CD4-positive, alpha-beta T cell (primary cell): ENCODE measurements at regions not wholly inside any gene's neighbourhood (a gene's known extent, or its start where the extent isn't known, plus 50 kb on each side); places are given as distances from the start of the nearest gene placed in this dataset.

ENCODE experiments used
- ATAC-seq: fragments of 200-7000 bp; cut with Tn5 transposase; one replicate; pipeline ENCODE4 v1.10.0; 2022; ENCODE audit warnings: mild to moderate bottlenecking; ENCODE audit not compliant: poor library complexity
- CTCF ChIA-PET: fragments of 350-600 bp; sonication (Branson Sonifier 250); formaldehyde crosslinking; loops from one replicate; lab custom pipeline; 2021; ENCODE audit warnings: antibody characterized with exemption, inconsistent platforms; lab: Charles Lee
- POLR2A ChIA-PET: fragments of 350-600 bp; sonication (Branson Sonifier 250); formaldehyde crosslinking; loops from one replicate; lab custom pipeline; 2021; ENCODE audit warnings: antibody characterized with exemption, inconsistent platforms; lab: Charles Lee
- DNase-seq, 14 experiments: peaks; one replicate each; pipeline ENCODE4 v3.0.0-alpha.2; 2013 to 2020; ENCODE audit warnings: mixed read lengths in 2 of 14
- H3K27ac ChIP-seq, 2 donors: one replicate each; pipeline versions ENCODE4 v1.5.1 to v1.7.0; 2013; ENCODE audit warnings: low read length in 2 of 2, low read depth in 1 of 2, mild to moderate bottlenecking in 1 of 2
- H3K27me3 ChIP-seq, 2 experiments: 1 replicate in 1 of 2; 2 replicates in 1 of 2; pipeline versions ENCODE4 v1.6.1 to v1.7.0; 2013; ENCODE audit warnings: low read length in 2 of 2, control low read depth in 1 of 2, mild to moderate bottlenecking in 1 of 2, moderate library complexity in 1 of 2; ENCODE audit not compliant: insufficient read depth in 2 of 2, control insufficient read depth in 1 of 2
- H3K36me3 ChIP-seq: one replicate; pipeline ENCODE4 v1.6.1; 2013; ENCODE audit warnings: low read length, control low read depth; ENCODE audit not compliant: insufficient read depth
- H3K4me1 ChIP-seq: one replicate; pipeline ENCODE4 v1.6.1; 2013; ENCODE audit warnings: low read length, control low read depth; ENCODE audit not compliant: insufficient read depth
- H3K4me3 ChIP-seq: one replicate; pipeline ENCODE4 v1.5.1; 2013; ENCODE audit warnings: mild to moderate bottlenecking, low read length, moderate library complexity
- H3K9me3 ChIP-seq, 2 experiments: 1 replicate in 1 of 2; 2 replicates in 1 of 2; pipeline versions ENCODE4 v1.6.1 to v1.7.0; 2013; ENCODE audit warnings: low read length in 2 of 2, mild to moderate bottlenecking in 2 of 2, control low read depth in 1 of 2, moderate library complexity in 1 of 2; ENCODE audit not compliant: control insufficient read depth in 1 of 2, insufficient read depth in 1 of 2
- H3K27ac Mint-ChIP-seq: one replicate; pipeline ENCODE4 v1.8.0; 2020; ENCODE audit warnings: mixed read lengths
- H3K27me3 Mint-ChIP-seq: one replicate; pipeline ENCODE4 v1.8.0; 2021; ENCODE audit warnings: mixed read lengths
- H3K36me3 Mint-ChIP-seq: one replicate; pipeline ENCODE4 v1.8.0; 2021; ENCODE audit warnings: low read depth, mixed read lengths
- H3K4me1 Mint-ChIP-seq: one replicate; pipeline ENCODE4 v1.8.0; 2021; ENCODE audit warnings: low read depth, mixed read lengths
- H3K4me3 Mint-ChIP-seq: one replicate; pipeline ENCODE4 v1.8.0; 2020; ENCODE audit warnings: mild to moderate bottlenecking, mixed read lengths
- H3K9me3 Mint-ChIP-seq: one replicate; pipeline ENCODE4 v1.8.0; 2020; ENCODE audit warnings: mixed read lengths
- CTCF ChIP-seq: fragments of 200-600 bp; IDR thresholded peaks from one replicate; pipeline ENCODE4 v1.8.0; 2022; ENCODE audit warnings: antibody characterized with exemption, mild to moderate bottlenecking
- intact Hi-C, 2 experiments: fragments of 100-400 bp; cut with DNase I in 1 of 2; cut with micrococcal nuclease in 1 of 2; formaldehyde crosslinking; loops; one replicate each; pipeline versions ENCODE4 v1.15.1 to v1.9.0; 2023 to 2025; cut with DNase I, micrococcal nuclease

GRCh38 chr2:204341887-204342276, 203.4 kb upstream of the PARD3B start:
- Histone ChIP-seq H3K27ac (no peak overlapping the region), H3K9me3 (no peaks in the 10 kb centered on the region), H3K4me1 (no peaks in the 10 kb centered on the region), H3K36me3 (no peaks in the 10 kb centered on the region), H3K27me3 (peaks cover 0 to 2% of the 10 kb centered on the region in 2 experiments), H3K4me3 (no peak overlapping the region)
- CTCF ChIA-PET: no interaction called here
- intact Hi-C loops: no loop called here
- H3K4me1 Mint-ChIP-seq: no peaks in the 10 kb centered on the region
- no peak overlapping the region for H3K4me3 Mint-ChIP-seq
- no peak for TF ChIP-seq CTCF
- no peak for ATAC-seq
- no peaks in the 10 kb centered on the region for H3K9me3 Mint-ChIP-seq
- no peaks in the 10 kb centered on the region for H3K36me3 Mint-ChIP-seq
- peaks cover 51% of the 10 kb centered on the region for H3K27me3 Mint-ChIP-seq
- no peak overlapping the region for H3K27ac Mint-ChIP-seq
- no peak for DNase-seq
- POLR2A ChIA-PET: no interaction called here

- ATAC-seq: no peak
- Mint-ChIP-seq H3K4me3 (no peak overlapping the region), H3K36me3 (no peaks in the 10 kb centered on the region), H3K4me1 (no peaks in the 10 kb centered on the region), H3K9me3 (no peaks in the 10 kb centered on the region), H3K27ac (no peak overlapping the region), H3K27me3 (peaks cover 35% of the 10 kb centered on the region)
- ChIA-PET POLR2A (no interaction called here), CTCF (no interaction called here)
- TF ChIP-seq CTCF: no peak
- no peaks in the 10 kb centered on the region for H3K36me3 ChIP-seq
- H3K4me3 ChIP-seq: no peak overlapping the region
- no peaks in the 10 kb centered on the region for H3K4me1 ChIP-seq
- no peak overlapping the region for H3K27ac ChIP-seq
- H3K9me3 ChIP-seq: no peaks in the 10 kb centered on the region
- no peaks in the 10 kb centered on the region for H3K27me3 ChIP-seq
- intact Hi-C loops: no loop called here
- no peak for DNase-seq
Observed at GRCh38 chr2:204343685-204344084, 201.6 kb upstream of the PARD3B start.

GRCh38 chr2:204344119-204344518, 201.2 kb upstream of the PARD3B start:
- H3K27ac ChIP-seq: no peak overlapping the region
- intact Hi-C loops: no loop called here
- no peaks in the 10 kb centered on the region for H3K27me3 ChIP-seq
- ChIA-PET POLR2A (no interaction called here), CTCF (no interaction called here)
- H3K36me3 ChIP-seq: no peaks in the 10 kb centered on the region
- H3K9me3 Mint-ChIP-seq: no peaks in the 10 kb centered on the region
- no peak for DNase-seq
- no peak for TF ChIP-seq CTCF
- no peak overlapping the region for H3K27ac Mint-ChIP-seq
- H3K4me1 ChIP-seq: no peaks in the 10 kb centered on the region
- H3K4me3 Mint-ChIP-seq: no peak overlapping the region
- H3K36me3 Mint-ChIP-seq: no peaks in the 10 kb centered on the region
- H3K4me1 Mint-ChIP-seq: no peaks in the 10 kb centered on the region
- H3K27me3 Mint-ChIP-seq: peaks cover 36% of the 10 kb centered on the region
- no peak overlapping the region for H3K4me3 ChIP-seq
- no peak for ATAC-seq
- no peaks in the 10 kb centered on the region for H3K9me3 ChIP-seq
